Suprapubic skin (tissue), 4 donors: ENCODE measurements at regions not wholly inside any gene's neighbourhood (a gene's known extent, or its start where the extent isn't known, plus 50 kb on each side); places are given as distances from the start of the nearest gene placed in this dataset.

Experiments
- DNase-seq, 2 donors: peaks; one replicate each; pipeline ENCODE4 v3.0.0-alpha.2; 2019; ENCODE audit warnings: low spot score in 2 of 2
- H3K27ac ChIP-seq: fragments of 200-600 bp; sonication (generic); one replicate; pipeline ENCODE4 v1.5.1; 2019
- H3K27me3 ChIP-seq: fragments of 200-600 bp; sonication (generic); one replicate; pipeline ENCODE4 v1.5.1; 2019
- H3K36me3 ChIP-seq: fragments of 200-600 bp; sonication (generic); one replicate; pipeline ENCODE4 v1.5.1; 2019
- H3K4me1 ChIP-seq: fragments of 200-600 bp; sonication (generic); one replicate; pipeline ENCODE4 v1.5.1; 2019
- H3K4me3 ChIP-seq: fragments of 200-600 bp; sonication (generic); one replicate; pipeline ENCODE4 v1.5.1; 2019; ENCODE audit warnings: mild to moderate bottlenecking
- H3K9me3 ChIP-seq: fragments of 200-600 bp; sonication (generic); one replicate; pipeline ENCODE4 v1.5.1; 2019
- EP300 ChIP-seq: sonication (generic); formaldehyde crosslinking; IDR thresholded peaks from one replicate; pipeline ENCODE4 v1.6.1; 2017; ENCODE audit warnings: antibody characterized with exemption
- POLR2A ChIP-seq, 2 donors: fragments of 450-650 bp; IDR thresholded peaks; one replicate each; pipeline ENCODE4 v1.6.1; 2017; ENCODE audit warnings: antibody characterized with exemption in 2 of 2, mild to moderate bottlenecking in 2 of 2, moderate library complexity in 2 of 2
- POLR2AphosphoS5 ChIP-seq, 3 donors: sonication (generic); formaldehyde crosslinking; IDR thresholded peaks; one replicate each; pipeline ENCODE4 v1.6.1; 2017; ENCODE audit warnings: antibody characterized with exemption in 3 of 3
- whole genome bisulfite sequencing: methylation state at CpG from one replicate; pipeline ENCODE4 v1.1.5; 2018; 5-methylcytosine and 5-hydroxymethylcytosine counted together
- TF ChIP-seq, protein P1 (sequence below), 2 donors: fragments of 200-600 bp in 1 of 2; fragments of 450-650 bp in 1 of 2; sonication (generic) in 1 of 2; IDR thresholded peaks; one replicate each; pipeline ENCODE4 v1.5.1; 2016 to 2019; ENCODE audit warnings: antibody characterized with exemption in 2 of 2, mild to moderate bottlenecking in 1 of 2, moderate library complexity in 1 of 2

DNA sequence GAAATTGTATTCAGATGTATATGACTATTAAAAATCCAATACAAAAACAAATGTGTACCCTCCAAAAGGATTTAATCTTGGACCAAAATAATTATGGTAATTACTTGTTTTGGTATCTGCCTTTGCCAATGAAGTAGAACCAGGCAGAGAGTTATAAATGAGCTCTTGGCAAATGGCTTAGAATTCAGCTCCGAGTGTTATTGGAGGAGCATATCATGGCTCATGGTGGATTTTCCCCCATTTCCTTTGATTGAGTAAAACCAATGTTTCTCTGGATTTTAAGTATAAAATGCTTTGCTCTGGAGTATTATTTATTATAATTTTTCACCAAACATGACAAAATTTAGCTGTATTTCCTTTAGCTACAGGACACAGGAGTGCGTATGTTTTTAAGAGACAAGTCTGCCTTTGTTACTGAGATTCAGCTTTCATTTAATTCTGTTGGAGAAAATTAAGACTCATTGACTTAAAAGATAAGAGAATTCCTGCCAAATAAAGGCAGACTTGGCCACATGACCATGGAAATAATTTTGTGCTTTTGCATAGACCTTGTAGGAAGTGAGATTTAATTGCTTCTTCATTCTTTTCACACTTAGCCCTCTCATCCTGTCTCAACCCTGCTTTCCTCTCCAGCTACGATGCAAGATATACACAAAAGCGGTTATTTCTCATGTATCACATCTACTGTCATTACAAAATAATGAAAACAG is 281.0 kb upstream of the SOX11 start:
- Histone ChIP-seq H3K4me1 (no peaks in the 10 kb centered on the region), H3K9me3 (no peaks in the 10 kb centered on the region), H3K4me3 (no peak overlapping the region), H3K27me3 (no peaks in the 10 kb centered on the region), H3K36me3 (no peaks in the 10 kb centered on the region), H3K27ac (no peak overlapping the region)
- WGBS = 83% methylated on average over 4 of the region's 4 CpGs
- TF ChIP-seq, protein P1, sequence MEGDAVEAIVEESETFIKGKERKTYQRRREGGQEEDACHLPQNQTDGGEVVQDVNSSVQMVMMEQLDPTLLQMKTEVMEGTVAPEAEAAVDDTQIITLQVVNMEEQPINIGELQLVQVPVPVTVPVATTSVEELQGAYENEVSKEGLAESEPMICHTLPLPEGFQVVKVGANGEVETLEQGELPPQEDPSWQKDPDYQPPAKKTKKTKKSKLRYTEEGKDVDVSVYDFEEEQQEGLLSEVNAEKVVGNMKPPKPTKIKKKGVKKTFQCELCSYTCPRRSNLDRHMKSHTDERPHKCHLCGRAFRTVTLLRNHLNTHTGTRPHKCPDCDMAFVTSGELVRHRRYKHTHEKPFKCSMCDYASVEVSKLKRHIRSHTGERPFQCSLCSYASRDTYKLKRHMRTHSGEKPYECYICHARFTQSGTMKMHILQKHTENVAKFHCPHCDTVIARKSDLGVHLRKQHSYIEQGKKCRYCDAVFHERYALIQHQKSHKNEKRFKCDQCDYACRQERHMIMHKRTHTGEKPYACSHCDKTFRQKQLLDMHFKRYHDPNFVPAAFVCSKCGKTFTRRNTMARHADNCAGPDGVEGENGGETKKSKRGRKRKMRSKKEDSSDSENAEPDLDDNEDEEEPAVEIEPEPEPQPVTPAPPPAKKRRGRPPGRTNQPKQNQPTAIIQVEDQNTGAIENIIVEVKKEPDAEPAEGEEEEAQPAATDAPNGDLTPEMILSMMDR (IDR thresholded peaks at IDR 0.05) = no peak
- TF ChIP-seq EP300 (no peak), POLR2A (IDR thresholded peaks at IDR 0.05) (no peak), POLR2AphosphoS5 (IDR thresholded peaks at IDR 0.05) (no peak)
- DNase-seq = no peak

DNA sequence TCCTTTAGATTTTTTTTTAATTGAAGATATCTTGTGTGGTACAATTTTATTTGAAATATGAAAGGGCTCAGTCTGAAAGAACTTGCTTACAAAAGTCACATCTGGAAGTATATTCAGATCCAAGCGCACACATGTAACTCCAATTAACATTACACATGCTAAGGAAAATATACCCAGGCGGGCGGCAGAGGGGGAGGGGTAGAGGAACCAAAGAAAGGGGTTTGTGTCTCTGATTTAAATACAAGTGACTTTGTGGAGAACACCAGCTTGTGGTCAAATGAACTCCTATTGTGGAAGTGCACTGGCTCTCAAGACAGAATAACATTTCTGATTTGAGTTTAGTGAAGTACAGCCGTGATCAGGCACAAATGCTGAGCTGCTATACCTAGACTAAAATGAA is 280.2 kb upstream of the SOX11 start:
- Histone ChIP-seq H3K27me3 (no peaks in the 10 kb centered on the region), H3K4me3 (no peak overlapping the region), H3K4me1 (no peaks in the 10 kb centered on the region), H3K9me3 (no peaks in the 10 kb centered on the region), H3K27ac (no peak overlapping the region), H3K36me3 (no peaks in the 10 kb centered on the region)
- TF ChIP-seq EP300 (no peak), POLR2A (IDR thresholded peaks at IDR 0.05) (no peak), POLR2AphosphoS5 (IDR thresholded peaks at IDR 0.05) (no peak)
- TF ChIP-seq, protein P1 (IDR thresholded peaks at IDR 0.05) = no peak
- no peak for DNase-seq
- 65% methylated on average over 4 of the region's 4 CpGs for WGBS

DNA sequence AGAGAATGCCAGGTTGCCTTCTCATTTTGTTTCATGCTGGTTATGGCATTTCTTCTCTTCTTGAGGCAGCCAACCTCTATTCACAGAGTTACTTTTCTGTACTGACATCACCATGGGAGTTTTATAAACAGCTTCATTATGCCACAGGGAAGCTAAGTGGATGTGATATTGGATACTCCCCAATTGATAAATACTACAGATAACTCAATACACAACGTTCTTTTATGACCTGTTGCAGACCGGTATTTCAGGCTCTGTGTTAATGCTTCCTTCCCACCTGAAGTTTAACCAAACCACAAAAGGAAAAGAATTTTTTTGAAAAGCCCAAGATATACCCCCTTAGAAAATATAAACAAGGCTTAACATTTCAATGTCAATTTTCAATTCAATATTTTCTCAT is 258.3 kb upstream of the SOX11 start:
- Histone ChIP-seq H3K36me3 (no peaks in the 10 kb centered on the region), H3K4me1 (no peaks in the 10 kb centered on the region), H3K4me3 (no peak overlapping the region), H3K27ac (no peak overlapping the region), H3K9me3 (no peaks in the 10 kb centered on the region), H3K27me3 (no peaks in the 10 kb centered on the region)
- no peak for DNase-seq
- TF ChIP-seq POLR2A (IDR thresholded peaks at IDR 0.05) (no peak), POLR2AphosphoS5 (IDR thresholded peaks at IDR 0.05) (no peak), EP300 (no peak)
- TF ChIP-seq, protein P1 (IDR thresholded peaks at IDR 0.05) = no peak
- WGBS = 42% methylated on average over 2 of the region's 2 CpGs

DNA sequence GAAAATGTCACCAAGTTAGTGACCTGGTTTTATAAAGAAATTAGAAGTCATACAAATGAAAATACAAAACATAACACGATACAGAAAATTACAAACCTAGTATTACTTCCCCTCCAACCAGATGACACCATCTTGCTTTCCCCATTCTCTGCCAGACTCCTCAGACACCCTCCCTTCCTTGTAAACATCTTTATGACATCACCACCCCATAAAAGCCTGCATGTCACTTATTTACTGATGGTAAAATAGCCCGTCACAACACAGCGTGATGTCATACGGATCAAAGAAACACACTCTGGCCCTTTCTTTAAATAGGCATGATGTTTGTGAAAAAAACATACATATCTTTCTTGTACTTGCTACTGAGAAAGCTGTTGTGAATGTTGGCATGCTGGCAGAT is 254.8 kb upstream of the SOX11 start:
- no peaks in the 10 kb centered on the region for H3K36me3 ChIP-seq
- DNase-seq = no peak
- H3K9me3 ChIP-seq = no peaks in the 10 kb centered on the region
- H3K27me3 ChIP-seq = no peaks in the 10 kb centered on the region
- H3K4me1 ChIP-seq = no peaks in the 10 kb centered on the region
- no peak overlapping the region for H3K27ac ChIP-seq
- 89% methylated on average over 4 of the region's 4 CpGs for WGBS
- no peak for TF ChIP-seq EP300
- TF ChIP-seq, protein P1 (IDR thresholded peaks at IDR 0.05) = no peak
- TF ChIP-seq POLR2AphosphoS5 (IDR thresholded peaks at IDR 0.05) = no peak
- TF ChIP-seq POLR2A (IDR thresholded peaks at IDR 0.05) = no peak
- H3K4me3 ChIP-seq = no peak overlapping the region

DNA sequence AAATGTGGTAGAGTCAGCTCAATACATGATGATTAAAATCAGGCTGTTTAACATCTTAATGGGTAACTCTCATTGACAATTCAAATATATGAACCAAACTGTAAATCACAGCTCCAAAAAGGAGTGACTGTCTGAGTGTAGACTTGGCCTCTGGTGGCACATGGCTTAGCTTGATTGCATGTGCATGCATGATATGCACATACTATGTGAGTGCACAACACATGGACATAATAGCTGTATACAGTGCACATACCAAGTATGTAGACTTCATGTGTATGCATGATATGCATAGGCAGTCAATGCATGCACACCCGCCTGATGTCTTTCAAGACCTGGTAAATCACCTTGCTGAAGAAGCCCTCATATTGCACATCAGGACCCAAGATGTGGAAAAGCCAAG is 252.0 kb upstream of the SOX11 start:
- no peak overlapping the region for H3K4me3 ChIP-seq
- H3K27me3 ChIP-seq = no peaks in the 10 kb centered on the region
- no peak for TF ChIP-seq POLR2AphosphoS5 (IDR thresholded peaks at IDR 0.05)
- TF ChIP-seq, protein P1 (IDR thresholded peaks at IDR 0.05) = no peak
- no peak for TF ChIP-seq EP300
- TF ChIP-seq POLR2A (IDR thresholded peaks at IDR 0.05) = no peak
- 73% methylated on average over 1 of the region's 1 CpG for WGBS
- no peaks in the 10 kb centered on the region for H3K36me3 ChIP-seq
- no peaks in the 10 kb centered on the region for H3K9me3 ChIP-seq
- no peak for DNase-seq
- H3K27ac ChIP-seq = no peak overlapping the region
- H3K4me1 ChIP-seq = no peaks in the 10 kb centered on the region
